Glutamatergic neuron (in vitro differentiated cells): ENCODE measurements at regions not wholly inside any gene's neighbourhood (a gene's known extent, or its start where the extent isn't known, plus 50 kb on each side); places are given as distances from the start of the nearest gene placed in this dataset.

ENCODE experiments used
- DNase-seq: peaks from one replicate; pipeline ENCODE4 v3.0.0; 2022
- H3K27ac Mint-ChIP-seq: one replicate; pipeline ENCODE4 v1.8.0; 2020; ENCODE audit warnings: mild to moderate bottlenecking, mixed read lengths, inconsistent platforms; ENCODE audit not compliant: unreplicated experiment
- H3K27me3 Mint-ChIP-seq: one replicate; pipeline ENCODE4 v1.8.0; 2020; ENCODE audit warnings: mild to moderate bottlenecking, moderate library complexity, mixed read lengths, inconsistent platforms; ENCODE audit not compliant: unreplicated experiment
- H3K36me3 Mint-ChIP-seq: one replicate; pipeline ENCODE4 v1.8.0; 2020; ENCODE audit warnings: mild to moderate bottlenecking, mixed read lengths, inconsistent platforms; ENCODE audit not compliant: unreplicated experiment
- H3K4me1 Mint-ChIP-seq: one replicate; pipeline ENCODE4 v1.8.0; 2020; ENCODE audit warnings: mild to moderate bottlenecking, low read depth, mixed read lengths, inconsistent platforms; ENCODE audit not compliant: unreplicated experiment
- H3K4me3 Mint-ChIP-seq: one replicate; pipeline ENCODE4 v1.8.0; 2020; ENCODE audit warnings: mild to moderate bottlenecking, mixed read lengths, inconsistent platforms; ENCODE audit not compliant: unreplicated experiment
- H3K9me3 Mint-ChIP-seq: one replicate; pipeline ENCODE4 v1.8.0; 2020; ENCODE audit warnings: mild to moderate bottlenecking, moderate library complexity, mixed read lengths, inconsistent platforms; ENCODE audit not compliant: unreplicated experiment
- TF ChIP-seq, protein P1 (sequence below): fragments of 200-600 bp; sonication (generic); IDR thresholded peaks from one replicate; pipeline ENCODE4 v1.5.0; 2021; ENCODE audit not compliant: partially characterized antibody, unreplicated experiment

GRCh38 chr5:93800988-93801811, 59.8 kb upstream of the POU5F2 start:
- H3K27ac Mint-ChIP-seq: no peak overlapping the region
- TF ChIP-seq, protein P1, sequence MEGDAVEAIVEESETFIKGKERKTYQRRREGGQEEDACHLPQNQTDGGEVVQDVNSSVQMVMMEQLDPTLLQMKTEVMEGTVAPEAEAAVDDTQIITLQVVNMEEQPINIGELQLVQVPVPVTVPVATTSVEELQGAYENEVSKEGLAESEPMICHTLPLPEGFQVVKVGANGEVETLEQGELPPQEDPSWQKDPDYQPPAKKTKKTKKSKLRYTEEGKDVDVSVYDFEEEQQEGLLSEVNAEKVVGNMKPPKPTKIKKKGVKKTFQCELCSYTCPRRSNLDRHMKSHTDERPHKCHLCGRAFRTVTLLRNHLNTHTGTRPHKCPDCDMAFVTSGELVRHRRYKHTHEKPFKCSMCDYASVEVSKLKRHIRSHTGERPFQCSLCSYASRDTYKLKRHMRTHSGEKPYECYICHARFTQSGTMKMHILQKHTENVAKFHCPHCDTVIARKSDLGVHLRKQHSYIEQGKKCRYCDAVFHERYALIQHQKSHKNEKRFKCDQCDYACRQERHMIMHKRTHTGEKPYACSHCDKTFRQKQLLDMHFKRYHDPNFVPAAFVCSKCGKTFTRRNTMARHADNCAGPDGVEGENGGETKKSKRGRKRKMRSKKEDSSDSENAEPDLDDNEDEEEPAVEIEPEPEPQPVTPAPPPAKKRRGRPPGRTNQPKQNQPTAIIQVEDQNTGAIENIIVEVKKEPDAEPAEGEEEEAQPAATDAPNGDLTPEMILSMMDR: peak; percentile 86
- H3K9me3 Mint-ChIP-seq: no peaks in the 10 kb centered on the region
- no peak overlapping the region for H3K4me3 Mint-ChIP-seq
- DNase-seq: no peak
- H3K4me1 Mint-ChIP-seq: no peaks in the 10 kb centered on the region
- H3K36me3 Mint-ChIP-seq: no peaks in the 10 kb centered on the region
- peaks cover 3% of the 10 kb centered on the region for H3K27me3 Mint-ChIP-seq

- no peaks in the 10 kb centered on the region for H3K9me3 Mint-ChIP-seq
- peaks cover 9% of the 10 kb centered on the region for H3K4me1 Mint-ChIP-seq
- H3K27ac Mint-ChIP-seq: no peak overlapping the region
- H3K27me3 Mint-ChIP-seq: no peaks in the 10 kb centered on the region
- TF ChIP-seq, protein P1: no peak
- no peak overlapping the region for H3K4me3 Mint-ChIP-seq
- no peak for DNase-seq
- peaks cover 5% of the 10 kb centered on the region for H3K36me3 Mint-ChIP-seq
Observed at GRCh38 chr5:93794954-93795353, 53.6 kb upstream of the POU5F2 start.

DNA sequence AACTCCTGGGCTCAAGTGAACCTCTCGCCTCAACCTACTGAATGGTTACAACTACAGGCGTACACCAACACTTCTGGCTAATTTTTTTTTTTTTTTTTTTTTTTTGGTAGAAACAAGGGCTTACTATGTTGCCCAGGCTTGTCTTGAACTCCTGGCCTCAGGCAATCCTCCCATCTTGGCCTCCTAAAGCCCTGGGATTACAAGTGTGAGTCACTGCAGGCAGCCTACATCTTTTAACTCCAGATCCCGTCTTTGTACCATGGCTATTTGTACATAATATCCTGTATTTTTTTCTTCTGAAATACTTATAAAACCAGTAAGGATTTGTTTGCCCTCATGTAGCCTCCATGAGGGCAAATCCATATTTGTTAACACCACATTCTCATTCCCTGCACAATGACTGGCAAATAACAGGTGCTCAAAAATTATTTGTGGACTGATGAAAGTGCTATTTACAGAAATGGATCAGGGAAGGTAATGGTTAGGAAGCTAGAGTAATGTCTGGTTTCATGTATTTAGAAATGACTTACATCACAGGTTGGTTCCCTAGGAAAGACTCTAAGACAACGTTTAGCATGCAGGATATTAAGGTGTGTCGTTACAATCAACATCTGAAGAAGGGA, 51.9 kb upstream of the POU5F2 start:
- no peaks in the 10 kb centered on the region for H3K9me3 Mint-ChIP-seq
- peaks cover 5% of the 10 kb centered on the region for H3K36me3 Mint-ChIP-seq
- H3K27ac Mint-ChIP-seq: no peak overlapping the region
- H3K4me1 Mint-ChIP-seq: peaks cover 9% of the 10 kb centered on the region
- DNase-seq: no peak
- H3K4me3 Mint-ChIP-seq: no peak overlapping the region
- no peaks in the 10 kb centered on the region for H3K27me3 Mint-ChIP-seq
- TF ChIP-seq, protein P1: no peak

GRCh38 chr5:93791518-93791972, 50.1 kb upstream of the POU5F2 start:
- H3K4me1 Mint-ChIP-seq: peaks cover 9% of the 10 kb centered on the region

More at GRCh38 chr5:93791518-93791972, 50.1 kb upstream of the POU5F2 start:
- no peak overlapping the region for H3K4me3 Mint-ChIP-seq
- TF ChIP-seq, protein P1: no peak
- H3K9me3 Mint-ChIP-seq: no peaks in the 10 kb centered on the region
- H3K27me3 Mint-ChIP-seq: no peaks in the 10 kb centered on the region
- H3K36me3 Mint-ChIP-seq: peaks cover 5% of the 10 kb centered on the region
- no peak overlapping the region for H3K27ac Mint-ChIP-seq
- no peak for DNase-seq
